HepG2 (cell line): ENCODE measurements at regions not wholly inside any gene's neighbourhood (a gene's known extent, or its start where the extent isn't known, plus 50 kb on each side); places are given as distances from the start of the nearest gene placed in this dataset.

Source experiments
- ATAC-seq: fragments of 200-7000 bp; cut with Tn5 transposase; 3 replicates; pipeline ENCODE4 v1.9.1; 2020; ENCODE audit warnings: mild to moderate bottlenecking, moderate library complexity
- BruUV-seq: library from RNA; stranded (reverse); fragments of 400-500 nt; replicated peaks from 2 replicates; lab custom pipeline; 2021; lab: Mats Ljungman, UMichigan
- CTCF ChIA-PET: fragments of 300-600 bp; formaldehyde crosslinking; extraction: SDS; loops from one replicate; lab custom pipeline; 2021; ENCODE audit warnings: low total read pairs, inconsistent platforms, low intra/inter-chr PET ratio; lab: Yijun Ruan, JAX
- POLR2A ChIA-PET: fragments of 350-600 bp; sonication (Branson Sonifier 250); formaldehyde crosslinking; loops from one replicate; lab custom pipeline; 2020; ENCODE audit warnings: antibody characterized with exemption, inconsistent platforms; lab: Yijun Ruan, JAX
- DNase-seq: peaks from one replicate; pipeline ENCODE4 v3.0.0-alpha.2; 2015; ENCODE audit warnings: low spot score
- FAIRE-seq: peaks from 3 replicates; lab custom pipeline; 2011; peaks lifted over from hg19 to GRCh38; lab: Jason Lieb, UNC
- H2AFZ ChIP-seq: one replicate; pipeline ENCODE4 v1.6.1; 2011; ENCODE audit warnings: low read length, inconsistent platforms
- H3K27ac ChIP-seq: fragments of 300-600 bp; 3 replicates; pipeline ENCODE4 v1.8.0; 2011; ENCODE audit warnings: mixed run types, mild to moderate bottlenecking, mixed read lengths, low read length, inconsistent platforms; ENCODE audit not compliant: insufficient read depth; ENCODE audit errors: extremely low read length
- H3K27me3 ChIP-seq, 2 experiments: fragments of 200-600 bp in 1 of 2; 2 replicates in 1 of 2; 3 replicates in 1 of 2; pipeline versions ENCODE4 v1.6.0 to v1.8.0; 2011; ENCODE audit warnings: low read length in 2 of 2, mild to moderate bottlenecking in 2 of 2, moderate library complexity in 2 of 2, inconsistent platforms in 1 of 2; ENCODE audit not compliant: insufficient read depth in 2 of 2, control insufficient read depth in 1 of 2
- H3K36me3 ChIP-seq, 2 experiments: fragments of 200-600 bp in 1 of 2; replicated peaks in 1 of 2; 2 replicates in 1 of 2; 3 replicates in 1 of 2; pipeline versions ENCODE4 v1.5.1 to v1.8.0; 2011; ENCODE audit warnings: low read length in 2 of 2, inconsistent platforms in 1 of 2; ENCODE audit not compliant: insufficient read depth in 2 of 2, control insufficient read depth in 1 of 2
- H3K4me1 ChIP-seq: 2 replicates; pipeline ENCODE4 v1.5.1; 2012; ENCODE audit warnings: low read length, inconsistent platforms; ENCODE audit not compliant: insufficient read depth
- H3K4me2 ChIP-seq: 2 replicates; pipeline ENCODE4 v1.6.0; 2011; ENCODE audit warnings: low read depth, low read length, inconsistent platforms
- H3K4me3 ChIP-seq, 3 experiments: fragments of 200-600 bp in 1 of 3; sonication (generic), shearing (Covaris generic) in 1 of 3; replicated peaks in 1 of 3; 2 replicates each; pipeline ENCODE4 v1.5.1; 2011 to 2016; ENCODE audit warnings: low read length in 3 of 3, inconsistent platforms in 2 of 3, low read depth in 2 of 3, mild to moderate bottlenecking in 2 of 3, control low read depth in 1 of 3, mixed read lengths in 1 of 3; ENCODE audit not compliant: insufficient read depth in 1 of 3
- H3K79me2 ChIP-seq: one replicate; pipeline ENCODE4 v1.6.1; 2011; ENCODE audit warnings: low read length, inconsistent platforms; ENCODE audit not compliant: insufficient read depth
- H3K9ac ChIP-seq: 2 replicates; pipeline ENCODE4 v1.6.0; 2011; ENCODE audit warnings: mild to moderate bottlenecking, low read depth, low read length, inconsistent platforms; ENCODE audit not compliant: insufficient read depth
- H3K9me3 ChIP-seq: 2 replicates; pipeline ENCODE4 v1.5.1; 2012; ENCODE audit warnings: mild to moderate bottlenecking, low read length
- H4K20me1 ChIP-seq: 2 replicates; pipeline ENCODE4 v1.6.0; 2011; ENCODE audit warnings: inconsistent platforms, mild to moderate bottlenecking, low read length, moderate library complexity; ENCODE audit not compliant: insufficient read depth
- AGO1 ChIP-seq: fragments of 200-400 bp; formaldehyde crosslinking; IDR thresholded peaks from 2 replicates; pipeline ENCODE4 v1.6.1; 2017; ENCODE audit warnings: mild to moderate bottlenecking, low read depth, low read length, moderate library complexity; ENCODE audit not compliant: poor library complexity, severe bottlenecking
- AHR ChIP-seq: IDR thresholded peaks from 2 replicates; pipeline ENCODE4 v1.6.1; 2018; ENCODE audit warnings: missing genetic modification reagents, missing compliant biosample characterization
- BORCS8-MEF2B ChIP-seq: sonication (generic); formaldehyde crosslinking; IDR thresholded peaks from 2 replicates; pipeline ENCODE4 v1.8.0; 2022; ENCODE audit warnings: mild to moderate bottlenecking, missing genetic modification reagents
- CC2D1A ChIP-seq: sonication (generic); formaldehyde crosslinking; IDR thresholded peaks from 2 replicates; pipeline ENCODE4 v1.8.1; 2023; ENCODE audit warnings: mild to moderate bottlenecking, missing genetic modification reagents
- CEBPG ChIP-seq: IDR thresholded peaks from 2 replicates; pipeline ENCODE4 v1.6.1; 2016
- KLF15 ChIP-seq: sonication (generic); formaldehyde crosslinking; IDR thresholded peaks from 2 replicates; pipeline ENCODE4 v1.8.1; 2023; ENCODE audit warnings: borderline replicate concordance, mild to moderate bottlenecking, inconsistent platforms, missing genetic modification reagents, mixed read lengths
- NFE2L2 ChIP-seq: fragments of 150-350 bp; IDR thresholded peaks from 2 replicates; pipeline ENCODE4 v1.6.1; 2014; ENCODE audit warnings: low read length
- REL ChIP-seq: sonication (generic); formaldehyde crosslinking; conservative IDR thresholded peaks from 2 replicates; pipeline ENCODE4 v1.8.0; 2022; ENCODE audit warnings: mild to moderate bottlenecking, missing genetic modification reagents, moderate library complexity
- SALL2 ChIP-seq: sonication (generic); formaldehyde crosslinking; IDR thresholded peaks from 2 replicates; pipeline ENCODE4 v1.8.1; 2023; ENCODE audit warnings: mild to moderate bottlenecking, missing genetic modification reagents, inconsistent platforms
- SRSF9 ChIP-seq: fragments of 200-400 bp; formaldehyde crosslinking; IDR thresholded peaks from 2 replicates; pipeline ENCODE4 v1.6.1; 2018; ENCODE audit warnings: borderline replicate concordance, mild to moderate bottlenecking, low read depth, low read length; ENCODE audit not compliant: insufficient read depth, poor library complexity, severe bottlenecking
- ZNF232 ChIP-seq: sonication (generic); formaldehyde crosslinking; IDR thresholded peaks from 2 replicates; pipeline ENCODE4 v1.4.0; 2020; ENCODE audit warnings: missing genetic modification reagents, borderline replicate concordance
- ZNF629 ChIP-seq: sonication (generic); formaldehyde crosslinking; conservative IDR thresholded peaks from 2 replicates; pipeline ENCODE4 v1.5.0; 2020; ENCODE audit warnings: missing genetic modification reagents
- ZNF749 ChIP-seq: sonication (generic); formaldehyde crosslinking; IDR thresholded peaks from 2 replicates; pipeline ENCODE4 v1.8.0; 2022; ENCODE audit warnings: mild to moderate bottlenecking, missing genetic modification reagents, moderate library complexity, borderline replicate concordance
- WGBS: methylation state at CpG from one replicate; pipeline ENCODE4 v1.1.6; 2017; ENCODE audit warnings: low lambda C conversion rate; 5-methylcytosine and 5-hydroxymethylcytosine counted together
- in situ Hi-C: cut with HindIII; loops from 2 replicates; pipeline ENCODE4 v1.10.0; 2017; ENCODE audit warnings: low pct_unique_long_range_greater_than_20kb; ENCODE audit not compliant: extremely low pct_ligation_motif_present
- intact Hi-C: fragments of 100-400 bp; cut with micrococcal nuclease; formaldehyde crosslinking; loops from one replicate; pipeline ENCODE4 v1.10.0; 2022; ENCODE audit not compliant: unreplicated experiment
- TF ChIP-seq, protein P1 (sequence below): sonication (generic); formaldehyde crosslinking; IDR thresholded peaks from 2 replicates; pipeline ENCODE4 v1.5.1; 2020; ENCODE audit warnings: mild to moderate bottlenecking, missing genetic modification reagents
- TF ChIP-seq, protein P2 (sequence below): IDR thresholded peaks from 2 replicates; pipeline ENCODE4 v1.6.1; 2016; ENCODE audit warnings: missing genetic modification reagents, missing compliant biosample characterization
- TF ChIP-seq, protein P3 (sequence below), 2 experiments: sonication (generic) in 1 of 2; formaldehyde crosslinking in 1 of 2; IDR thresholded peaks; 2 replicates each; pipeline versions ENCODE4 v1.6.1 to v1.9.0; 2014 to 2022; ENCODE audit warnings: antibody characterized with exemption in 1 of 2, borderline replicate concordance in 1 of 2, inconsistent platforms in 1 of 2, low read depth in 1 of 2, missing genetic modification reagents in 1 of 2

DNA sequence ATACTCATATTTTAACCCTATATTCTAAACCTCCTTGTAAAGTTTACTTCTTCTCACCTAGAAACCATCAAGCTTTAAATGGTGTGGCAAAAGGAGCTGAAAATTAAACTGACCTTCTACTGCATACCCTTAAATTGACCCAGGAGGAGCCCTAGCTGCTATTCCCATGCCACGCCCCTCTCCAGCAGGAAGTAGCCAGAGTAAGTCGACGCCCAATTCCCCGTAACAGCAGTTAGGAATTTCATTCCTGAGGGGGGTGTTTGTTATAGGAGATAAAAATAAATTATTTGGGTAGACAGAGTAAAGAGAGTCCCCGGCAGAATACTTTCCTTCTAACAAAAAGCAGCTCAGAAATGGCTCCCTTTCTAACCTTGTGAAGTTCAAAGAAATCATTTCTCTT lies 111.8 kb upstream of the FAM174A start:
- intact Hi-C loops (no loop called here), in situ Hi-C loops (no loop called here)
- DNase-seq (no peak), ATAC-seq (no peak), FAIRE-seq (no peak)
- no peaks in the 10 kb centered on the region for H4K20me1 ChIP-seq
- 8% methylated on average over 5 of the region's 5 CpGs for WGBS
- BruUV-seq = no TSS peak
- no peak overlapping the region for H2AFZ ChIP-seq
- no peak overlapping the region for H3K27ac ChIP-seq
- no peak for TF ChIP-seq AHR (CRISPR knock-in tag)
- no peak for TF ChIP-seq REL (CRISPR knock-in tag)
- no peak for TF ChIP-seq AGO1
- TF ChIP-seq, protein P1, sequence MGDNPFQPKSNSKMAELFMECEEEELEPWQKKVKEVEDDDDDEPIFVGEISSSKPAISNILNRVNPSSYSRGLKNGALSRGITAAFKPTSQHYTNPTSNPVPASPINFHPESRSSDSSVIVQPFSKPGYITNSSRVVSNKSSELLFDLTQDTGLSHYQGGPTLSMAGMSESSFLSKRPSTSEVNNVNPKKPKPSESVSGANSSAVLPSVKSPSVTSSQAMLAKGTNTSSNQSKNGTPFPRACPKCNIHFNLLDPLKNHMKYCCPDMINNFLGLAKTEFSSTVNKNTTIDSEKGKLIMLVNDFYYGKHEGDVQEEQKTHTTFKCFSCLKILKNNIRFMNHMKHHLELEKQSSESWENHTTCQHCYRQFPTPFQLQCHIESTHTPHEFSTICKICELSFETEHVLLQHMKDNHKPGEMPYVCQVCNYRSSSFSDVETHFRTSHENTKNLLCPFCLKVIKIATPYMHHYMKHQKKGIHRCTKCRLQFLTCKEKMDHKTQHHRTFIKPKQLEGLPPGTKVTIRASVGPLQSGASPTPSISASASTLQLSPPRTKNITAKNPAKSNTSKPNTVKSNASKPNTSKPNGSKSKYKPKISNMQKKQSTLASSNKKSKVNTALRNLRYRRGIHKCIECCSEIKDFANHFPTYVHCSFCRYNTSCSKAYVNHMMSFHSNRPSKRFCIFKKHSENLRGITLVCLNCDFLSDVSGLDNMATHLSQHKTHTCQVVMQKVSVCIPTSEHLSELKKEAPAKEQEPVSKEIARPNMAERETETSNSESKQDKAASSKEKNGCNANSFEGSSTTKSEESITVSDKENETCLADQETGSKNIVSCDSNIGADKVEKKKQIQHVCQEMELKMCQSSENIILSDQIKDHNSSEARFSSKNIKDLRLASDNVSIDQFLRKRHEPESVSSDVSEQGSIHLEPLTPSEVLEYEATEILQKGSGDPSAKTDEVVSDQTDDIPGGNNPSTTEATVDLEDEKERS (CRISPR knock-in tag) = no peak
- TF ChIP-seq SALL2 (CRISPR knock-in tag) = no peak
- no peak for TF ChIP-seq ZNF749 (CRISPR knock-in tag)
- no peak for TF ChIP-seq NFE2L2
- no peak for TF ChIP-seq CC2D1A (CRISPR knock-in tag)
- no peak for TF ChIP-seq SRSF9
- no peak for TF ChIP-seq BORCS8-MEF2B (CRISPR knock-in tag)
- TF ChIP-seq, protein P2, sequence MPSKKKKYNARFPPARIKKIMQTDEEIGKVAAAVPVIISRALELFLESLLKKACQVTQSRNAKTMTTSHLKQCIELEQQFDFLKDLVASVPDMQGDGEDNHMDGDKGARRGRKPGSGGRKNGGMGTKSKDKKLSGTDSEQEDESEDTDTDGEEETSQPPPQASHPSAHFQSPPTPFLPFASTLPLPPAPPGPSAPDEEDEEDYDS (CRISPR knock-in tag) = no peak
- TF ChIP-seq KLF15 (CRISPR knock-in tag) = no peak
- no peak for TF ChIP-seq ZNF629 (CRISPR knock-in tag)
- TF ChIP-seq ZNF232 (CRISPR knock-in tag) = no peak
- TF ChIP-seq CEBPG (CRISPR knock-in tag) = no peak
- TF ChIP-seq, protein P3, sequence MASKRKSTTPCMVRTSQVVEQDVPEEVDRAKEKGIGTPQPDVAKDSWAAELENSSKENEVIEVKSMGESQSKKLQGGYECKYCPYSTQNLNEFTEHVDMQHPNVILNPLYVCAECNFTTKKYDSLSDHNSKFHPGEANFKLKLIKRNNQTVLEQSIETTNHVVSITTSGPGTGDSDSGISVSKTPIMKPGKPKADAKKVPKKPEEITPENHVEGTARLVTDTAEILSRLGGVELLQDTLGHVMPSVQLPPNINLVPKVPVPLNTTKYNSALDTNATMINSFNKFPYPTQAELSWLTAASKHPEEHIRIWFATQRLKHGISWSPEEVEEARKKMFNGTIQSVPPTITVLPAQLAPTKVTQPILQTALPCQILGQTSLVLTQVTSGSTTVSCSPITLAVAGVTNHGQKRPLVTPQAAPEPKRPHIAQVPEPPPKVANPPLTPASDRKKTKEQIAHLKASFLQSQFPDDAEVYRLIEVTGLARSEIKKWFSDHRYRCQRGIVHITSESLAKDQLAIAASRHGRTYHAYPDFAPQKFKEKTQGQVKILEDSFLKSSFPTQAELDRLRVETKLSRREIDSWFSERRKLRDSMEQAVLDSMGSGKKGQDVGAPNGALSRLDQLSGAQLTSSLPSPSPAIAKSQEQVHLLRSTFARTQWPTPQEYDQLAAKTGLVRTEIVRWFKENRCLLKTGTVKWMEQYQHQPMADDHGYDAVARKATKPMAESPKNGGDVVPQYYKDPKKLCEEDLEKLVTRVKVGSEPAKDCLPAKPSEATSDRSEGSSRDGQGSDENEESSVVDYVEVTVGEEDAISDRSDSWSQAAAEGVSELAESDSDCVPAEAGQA (IDR thresholded peaks at IDR 0.05; ENCODE audit: low read depth) = no peak
- TF ChIP-seq, protein P3 (CRISPR knock-in tag; IDR thresholded peaks at IDR 0.05; ENCODE audit: borderline replicate concordance) = no peak
- no peaks in the 10 kb centered on the region for H3K9me3 ChIP-seq
- no peaks in the 10 kb centered on the region for H3K4me1 ChIP-seq
- no peaks in the 10 kb centered on the region for H3K27me3 ChIP-seq
- no peaks in the 10 kb centered on the region for H3K36me3 ChIP-seq
- H3K9ac ChIP-seq = no peak overlapping the region
- no peak overlapping the region for H3K4me3 ChIP-seq
- no peak overlapping the region for H3K4me2 ChIP-seq
- ChIA-PET POLR2A (no interaction called here), CTCF (no interaction called here)
- H3K79me2 ChIP-seq = no peaks in the 10 kb centered on the region
